Mesenteric fat pad (tissue), 1 donor: ENCODE measurements at regions not wholly inside any gene's neighbourhood (a gene's known extent, or its start where the extent isn't known, plus 50 kb on each side); places are given as distances from the start of the nearest gene placed in this dataset.

Experiments used
- DNase-seq: peaks from one replicate; pipeline ENCODE4 v3.0.0-alpha.2; 2020; ENCODE audit warnings: low spot score
- donor health status: DM: yes; HTN: yes; CAD: no.

- DNase-seq: no peak
These were observed 52.6 kb upstream of the ATP11B start for GRCh38 chr3:182740710-182741109.

DNA sequence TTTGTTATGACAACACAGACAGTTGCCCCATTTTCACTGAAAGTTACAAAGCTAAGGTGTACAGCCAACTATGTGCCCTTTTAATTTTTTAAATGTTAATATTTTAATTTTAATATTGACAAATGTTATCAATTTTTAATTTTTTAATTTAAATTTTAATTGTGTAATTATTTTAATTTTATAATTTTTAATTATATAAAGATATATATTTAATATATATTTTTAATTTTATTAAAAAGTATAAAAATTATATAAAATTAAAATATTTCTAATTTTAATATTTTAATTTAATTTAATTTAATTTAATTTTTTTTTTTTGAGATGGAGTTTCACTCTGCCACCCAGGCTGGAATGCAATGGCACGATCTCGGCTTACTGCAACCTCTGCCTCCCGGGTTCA, 52.1 kb upstream of the ATP11B start:
- DNase-seq: no peak
